GM23338 (cell line): ENCODE measurements at regions not wholly inside any gene's neighbourhood (a gene's known extent, or its start where the extent isn't known, plus 50 kb on each side); places are given as distances from the start of the nearest gene placed in this dataset.

Source experiments
- ATAC-seq: fragments of 200-7000 bp; cut with Tn5 transposase; 3 replicates; pipeline ENCODE4 v1.9.1; 2020
- DNase-seq: peaks from one replicate; pipeline ENCODE4 v3.0.0-alpha.2; 2015; ENCODE audit warnings: low spot score
- H2AFZ ChIP-seq: fragments of 200-600 bp; sonication (generic); 2 replicates; pipeline ENCODE4 v1.8.0; 2016; ENCODE audit warnings: antibody characterized with exemption, mild to moderate bottlenecking, moderate library complexity
- H3F3A ChIP-seq: fragments of 200-600 bp; sonication (generic); replicated peaks from 2 replicates; pipeline ENCODE4 v1.8.0; 2017; ENCODE audit warnings: antibody characterized with exemption, mixed run types, low read depth
- H3K27ac ChIP-seq: fragments of 200-600 bp; sonication (generic); 2 replicates; pipeline ENCODE4 v1.6.1; 2016; ENCODE audit warnings: low read depth
- H3K27me3 ChIP-seq: fragments of 200-600 bp; sonication (generic); 2 replicates; pipeline ENCODE4 v1.8.0; 2016; ENCODE audit warnings: mild to moderate bottlenecking, mixed run types, moderate library complexity; ENCODE audit not compliant: insufficient read depth
- H3K36me3 ChIP-seq: fragments of 200-600 bp; sonication (generic); 2 replicates; pipeline ENCODE4 v1.8.0; 2016; ENCODE audit warnings: mild to moderate bottlenecking; ENCODE audit not compliant: insufficient read depth
- H3K4me1 ChIP-seq: fragments of 200-600 bp; sonication (generic); 2 replicates; pipeline ENCODE4 v1.8.0; 2016; ENCODE audit warnings: mild to moderate bottlenecking, moderate library complexity; ENCODE audit not compliant: insufficient read depth
- H3K4me2 ChIP-seq: fragments of 200-600 bp; sonication (generic); 2 replicates; pipeline ENCODE4 v1.7.1; 2017; ENCODE audit warnings: mixed run types
- H3K4me3 ChIP-seq: fragments of 200-600 bp; sonication (generic); 2 replicates; pipeline ENCODE4 v1.6.1; 2016; ENCODE audit warnings: mixed run types
- H3K79me2 ChIP-seq: fragments of 200-600 bp; sonication (generic); replicated peaks from 2 replicates; pipeline ENCODE4 v1.8.0; 2017; ENCODE audit warnings: mild to moderate bottlenecking; ENCODE audit not compliant: insufficient read depth
- H3K9me2 ChIP-seq: fragments of 200-600 bp; sonication (generic); 2 replicates; pipeline ENCODE4 v1.8.0; 2017; ENCODE audit not compliant: insufficient read depth
- H4K20me1 ChIP-seq: fragments of 200-600 bp; sonication (generic); replicated peaks from 2 replicates; pipeline ENCODE4 v1.8.0; 2017; ENCODE audit warnings: mild to moderate bottlenecking; ENCODE audit not compliant: insufficient read depth
- H3K27ac Mint-ChIP-seq: 2 replicates; pipeline ENCODE4 v1.8.0; 2020; ENCODE audit warnings: inconsistent platforms, mild to moderate bottlenecking, moderate library complexity, mixed read lengths
- H3K27me3 Mint-ChIP-seq: 3 replicates; pipeline ENCODE4 v1.8.0; 2022; ENCODE audit warnings: low read depth, mild to moderate bottlenecking, moderate library complexity, mixed read lengths, inconsistent platforms; ENCODE audit not compliant: insufficient read depth, poor library complexity
- H3K36me3 Mint-ChIP-seq: 3 replicates; pipeline ENCODE4 v1.8.0; 2021; ENCODE audit warnings: low read depth, mild to moderate bottlenecking, inconsistent platforms, moderate library complexity, mixed read lengths
- H3K4me1 Mint-ChIP-seq: 3 replicates; pipeline ENCODE4 v1.8.0; 2020; ENCODE audit warnings: mild to moderate bottlenecking, inconsistent platforms, mixed read lengths
- H3K4me3 Mint-ChIP-seq: 3 replicates; pipeline ENCODE4 v1.8.0; 2021; ENCODE audit warnings: moderate library complexity, mild to moderate bottlenecking, inconsistent platforms, mixed read lengths
- H3K9me3 Mint-ChIP-seq: 3 replicates; pipeline ENCODE4 v1.8.0; 2020; ENCODE audit warnings: moderate library complexity, mild to moderate bottlenecking, inconsistent platforms, mixed read lengths
- CREB1 ChIP-seq: fragments of 250-450 bp; sonication (Bioruptor Pico); IDR thresholded peaks from 2 replicates; pipeline ENCODE4 v1.5.0; 2020; ENCODE audit warnings: low read depth, mild to moderate bottlenecking, moderate library complexity
- CTCF ChIP-seq, 2 experiments: fragments of 200-600 bp in 1 of 2; sonication (generic) in 1 of 2; conservative IDR thresholded peaks; 2 replicates each; pipeline versions ENCODE4 v1.5.1 to v1.6.1; 2016 to 2017; ENCODE audit warnings: antibody characterized with exemption in 2 of 2, low read depth in 2 of 2, mild to moderate bottlenecking in 2 of 2, moderate library complexity in 1 of 2
- ETS1 ChIP-seq: IDR thresholded peaks from 2 replicates; pipeline ENCODE4 v1.6.1; 2016; ENCODE audit warnings: antibody characterized with exemption
- EZH2 ChIP-seq: fragments of 200-600 bp; sonication (generic); IDR thresholded peaks from one replicate; pipeline ENCODE4 v1.8.0; 2017; ENCODE audit warnings: antibody characterized with exemption, mild to moderate bottlenecking, low read depth; ENCODE audit not compliant: unreplicated experiment
- EZH2phosphoT487 ChIP-seq: fragments of 200-600 bp; sonication (generic); IDR thresholded peaks from one replicate; pipeline ENCODE4 v1.8.1; 2018; ENCODE audit warnings: antibody characterized with exemption; ENCODE audit not compliant: unreplicated experiment
- JUNB ChIP-seq: IDR thresholded peaks from one replicate; pipeline ENCODE4 v1.6.1; 2016; ENCODE audit warnings: antibody characterized with exemption; ENCODE audit not compliant: unreplicated experiment
- NANOG ChIP-seq: IDR thresholded peaks from 2 replicates; pipeline ENCODE4 v1.6.1; 2016; ENCODE audit warnings: antibody characterized with exemption, borderline replicate concordance
- POLR2AphosphoS5 ChIP-seq: IDR thresholded peaks from 2 replicates; pipeline ENCODE4 v1.6.1; 2016; ENCODE audit warnings: antibody characterized with exemption, low read depth
- REST ChIP-seq: IDR thresholded peaks from one replicate; pipeline ENCODE4 v1.6.1; 2018; ENCODE audit warnings: antibody characterized with exemption; ENCODE audit not compliant: unreplicated experiment
- STAT1 ChIP-seq: IDR thresholded peaks from one replicate; pipeline ENCODE4 v1.6.1; 2016; ENCODE audit warnings: antibody characterized with exemption; ENCODE audit not compliant: unreplicated experiment
- ZNF114 ChIP-seq: fragments of 250-450 bp; sonication (Bioruptor Pico); IDR thresholded peaks from 2 replicates; pipeline ENCODE4 v1.5.0; 2020; ENCODE audit warnings: mild to moderate bottlenecking, moderate library complexity
- ZNF331 ChIP-seq: fragments of 250-450 bp; sonication (Bioruptor Pico); IDR thresholded peaks from 2 replicates; pipeline ENCODE4 v1.5.0; 2020; ENCODE audit warnings: low read depth, mild to moderate bottlenecking, moderate library complexity
- ZNF462 ChIP-seq: fragments of 250-450 bp; sonication (Bioruptor Pico); IDR thresholded peaks from 2 replicates; pipeline ENCODE4 v1.5.0; 2020; ENCODE audit warnings: mild to moderate bottlenecking, moderate library complexity

- Histone ChIP-seq H3K4me2 (no peak overlapping the region), H3K4me1 (peaks cover 3% of the 10 kb centered on the region), H3K27me3 (no peaks in the 10 kb centered on the region), H3F3A (no peaks in the 10 kb centered on the region), H3K79me2 (no peaks in the 10 kb centered on the region), H2AFZ (no peak overlapping the region), H3K27ac (no peak overlapping the region), H3K36me3 (no peaks in the 10 kb centered on the region), H4K20me1 (no peaks in the 10 kb centered on the region), H3K4me3 (no peak overlapping the region), H3K9me2 (no peaks in the 10 kb centered on the region; the same call in 1 of the 2 replicates)
- no peak overlapping the region for H3K4me3 Mint-ChIP-seq
- TF ChIP-seq ZNF114 (CRISPR knock-in tag) = no peak
- TF ChIP-seq REST = no peak
- TF ChIP-seq EZH2phosphoT487 = no peak
- TF ChIP-seq EZH2 = no peak
- TF ChIP-seq CTCF (conservative IDR thresholded peaks at IDR 0.05; ENCODE audit: low read depth in 2 of 2) = no peak
- no peak for TF ChIP-seq ETS1
- TF ChIP-seq STAT1 = no peak
- no peak for TF ChIP-seq ZNF462 (CRISPR knock-in tag)
- no peak for TF ChIP-seq POLR2AphosphoS5
- TF ChIP-seq JUNB = no peak
- no peak for TF ChIP-seq ZNF331 (CRISPR knock-in tag)
- TF ChIP-seq NANOG = no peak
- no peak for TF ChIP-seq CREB1 (CRISPR knock-in tag)
- H3K9me3 Mint-ChIP-seq = peaks cover 10% of the 10 kb centered on the region; the same call in 2 of the 3 replicates
- no peak for DNase-seq
- ATAC-seq = no peak
- no peak overlapping the region for H3K27ac Mint-ChIP-seq
- peaks cover 7% of the 10 kb centered on the region; the same call in 2 of the 3 replicates for H3K36me3 Mint-ChIP-seq
- peaks cover 4% of the 10 kb centered on the region for H3K27me3 Mint-ChIP-seq
- peaks cover 12% of the 10 kb centered on the region for H3K4me1 Mint-ChIP-seq
These were observed 349.3 kb upstream of the ACTBL2 start for GRCh38 chr5:57831932-57832331.
